ENCODE measurements at regions not wholly inside any gene's neighbourhood (a gene's known extent, or its start where the extent isn't known, plus 50 kb on each side); places are given as distances from the start of the nearest gene placed in this dataset.
"Not testable (repeated sequence)": the region's sequence is repeated elsewhere in the genome, so short reads cannot be mapped to it uniquely, and the experiment has no call there.

DNA sequence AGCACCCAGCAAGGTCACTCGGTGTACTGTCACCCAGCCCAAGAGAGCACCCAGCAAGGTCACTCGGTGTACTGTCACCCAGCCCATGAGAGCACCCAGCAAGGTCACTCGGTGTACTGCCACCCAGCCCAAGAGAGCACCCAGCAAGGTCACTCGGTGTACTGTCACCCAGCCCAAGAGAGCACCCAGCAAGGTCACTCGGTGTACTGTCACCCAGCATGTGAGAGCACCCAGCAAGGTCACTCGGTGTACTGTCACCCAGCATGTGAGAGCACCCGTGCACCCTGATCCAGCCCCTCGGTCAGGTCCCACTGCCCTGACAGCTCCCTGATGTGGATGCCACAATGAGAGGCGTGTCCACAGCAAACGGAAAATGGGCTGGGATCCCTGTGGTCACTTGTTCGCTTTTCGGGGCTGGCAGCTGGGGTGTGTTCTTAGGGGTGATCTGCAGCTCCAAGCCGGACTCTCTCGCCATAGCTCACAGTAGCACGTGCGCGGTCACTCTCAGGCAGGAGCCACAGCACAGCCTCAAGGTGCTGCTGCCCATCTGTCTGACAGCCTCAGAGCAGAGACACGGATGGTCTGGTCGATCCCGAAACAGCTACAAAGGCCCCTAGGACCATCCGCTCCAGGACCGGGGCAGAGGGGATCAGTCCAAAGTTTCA lies 324.9 kb downstream of the ADGRD1 start:
- in situ Hi-C loops (cut with HindIII; ENCODE audit: low pct_unique_long_range_greater_than_20kb, low sequenced_read_pairs); DNase-seq (ENCODE audit: low read depth, low spot score): not testable (repeated sequence)

DNA sequence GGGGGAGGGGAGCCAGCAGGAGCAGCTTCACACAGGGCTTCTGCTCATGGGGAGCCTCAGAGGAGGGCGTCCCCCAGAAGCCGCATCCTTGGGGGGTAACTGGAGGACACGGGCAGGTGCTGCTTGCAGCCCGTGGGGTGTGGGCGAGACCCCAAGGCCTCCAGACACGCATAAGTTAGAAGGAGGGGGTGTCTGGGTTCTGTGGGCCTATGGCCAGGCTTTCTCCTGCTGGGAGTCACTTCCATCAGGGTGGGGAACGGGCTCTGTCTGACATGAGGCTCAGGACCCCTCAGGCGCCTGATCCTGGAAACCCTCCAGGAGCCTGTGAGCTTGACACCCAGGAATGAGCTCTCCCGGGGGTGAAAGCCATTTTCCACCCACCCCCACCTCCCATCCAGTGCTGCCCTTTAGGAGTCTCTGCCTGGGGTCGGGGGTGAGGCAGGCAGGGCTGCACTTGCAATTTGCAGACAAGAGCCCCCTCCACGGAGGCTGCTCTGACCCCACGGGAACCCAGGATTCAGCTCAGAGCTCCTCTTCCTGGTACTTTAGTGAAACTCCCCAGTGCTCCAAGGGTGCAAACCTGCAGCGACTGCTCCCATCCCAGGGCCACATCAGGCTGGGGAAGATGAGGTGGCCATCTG lies 325.7 kb downstream of the ADGRD1 start:
- in situ Hi-C loops (cut with HindIII; ENCODE audit: low pct_unique_long_range_greater_than_20kb, low sequenced_read_pairs), result no loop called here

DNA sequence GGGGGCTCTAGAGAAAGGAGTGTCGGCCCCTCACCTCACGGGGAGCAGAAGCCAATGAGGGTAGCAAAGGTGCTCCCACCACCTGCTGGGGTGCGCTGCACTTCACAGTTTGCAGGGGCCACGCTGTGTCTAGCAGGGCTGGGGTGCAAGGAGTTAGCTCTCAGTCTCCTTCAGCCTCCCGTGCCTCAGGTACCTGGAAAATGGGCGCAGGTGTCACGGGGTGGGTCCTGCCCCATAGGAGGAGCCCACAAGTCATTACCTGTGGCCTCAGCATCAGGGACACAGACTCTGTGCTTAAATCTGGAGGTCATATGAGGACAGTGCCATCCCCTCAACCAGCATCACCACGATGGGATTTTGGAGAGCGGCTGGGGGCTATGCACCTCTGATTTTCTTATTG lies 326.7 kb downstream of the ADGRD1 start:
- no peak for DNase-seq (ENCODE audit: low read depth, low spot score)
- in situ Hi-C loops (cut with HindIII; ENCODE audit: low pct_unique_long_range_greater_than_20kb, low sequenced_read_pairs), result no loop called here

More for the DNA sequence above, 325.7 kb downstream of the ADGRD1 start:
- DNase-seq (ENCODE audit: low read depth, low spot score), result no peak

DNA sequence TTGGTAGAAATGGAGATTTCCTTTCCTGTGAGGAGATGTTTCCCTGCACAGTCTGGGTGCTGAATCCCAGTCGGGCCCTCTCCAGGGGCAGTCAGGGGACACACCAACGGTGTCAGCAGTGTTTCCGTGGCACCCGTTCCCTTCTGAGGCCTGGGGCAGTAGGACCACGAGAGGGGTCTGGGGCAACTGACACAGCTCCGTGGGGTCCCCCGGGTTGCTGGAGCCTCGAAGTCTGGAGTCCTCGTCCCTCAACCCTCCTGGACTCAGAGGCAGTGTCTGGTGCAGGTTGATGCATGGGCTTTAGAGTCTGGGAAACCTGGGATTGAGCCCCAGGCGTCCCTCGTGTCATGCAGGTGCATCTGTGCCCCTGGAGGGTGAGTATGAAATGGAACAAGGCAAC lies 327.3 kb downstream of the ADGRD1 start:
- in situ Hi-C loops (cut with HindIII; ENCODE audit: low pct_unique_long_range_greater_than_20kb, low sequenced_read_pairs), result no loop called here

DNA sequence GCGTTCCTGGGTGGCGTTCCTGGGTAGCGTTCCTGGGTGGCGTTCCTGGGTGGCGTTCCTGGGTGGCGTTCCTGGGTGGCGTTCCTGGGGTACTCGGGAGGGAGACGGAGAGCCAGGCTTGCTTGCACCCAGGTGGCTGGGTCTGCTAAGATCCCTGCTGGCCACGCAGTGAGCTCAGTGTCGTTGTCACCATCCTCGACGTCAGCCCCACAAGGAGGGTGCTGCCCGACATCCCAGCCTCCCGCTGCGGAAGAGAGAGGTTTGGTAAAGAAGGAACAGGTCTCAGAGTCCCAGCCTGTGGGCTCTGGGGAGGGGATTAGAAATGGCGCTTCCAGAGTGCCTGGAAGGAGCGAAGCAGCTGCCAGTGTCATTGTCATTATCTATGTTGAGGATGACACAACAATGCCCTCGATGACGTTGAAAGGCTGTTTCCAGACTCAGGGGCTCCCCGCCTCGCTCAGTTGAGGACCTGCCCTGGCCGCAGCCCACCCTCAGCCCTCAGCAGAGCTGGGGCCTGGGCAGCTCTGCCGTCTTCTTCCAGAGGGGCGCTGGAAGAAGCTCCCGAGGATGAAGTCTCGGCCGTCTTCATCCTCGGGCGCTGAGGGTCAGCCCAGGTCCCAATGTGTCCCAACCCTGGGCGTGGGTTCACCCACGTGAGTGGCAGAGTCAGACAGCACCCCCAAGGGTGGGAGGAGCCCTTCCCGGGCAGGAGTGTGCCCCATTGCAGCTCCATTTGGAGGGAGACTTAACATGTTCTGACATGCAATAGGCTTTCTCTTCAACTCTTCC lies 328.8 kb downstream of the ADGRD1 start:
- in situ Hi-C loops (cut with HindIII; ENCODE audit: low pct_unique_long_range_greater_than_20kb, low sequenced_read_pairs), result no loop called here
- no peak for DNase-seq (ENCODE audit: low read depth, low spot score)

More for the DNA sequence above, 327.3 kb downstream of the ADGRD1 start:
- DNase-seq (ENCODE audit: low read depth, low spot score), result no peak

DNA sequence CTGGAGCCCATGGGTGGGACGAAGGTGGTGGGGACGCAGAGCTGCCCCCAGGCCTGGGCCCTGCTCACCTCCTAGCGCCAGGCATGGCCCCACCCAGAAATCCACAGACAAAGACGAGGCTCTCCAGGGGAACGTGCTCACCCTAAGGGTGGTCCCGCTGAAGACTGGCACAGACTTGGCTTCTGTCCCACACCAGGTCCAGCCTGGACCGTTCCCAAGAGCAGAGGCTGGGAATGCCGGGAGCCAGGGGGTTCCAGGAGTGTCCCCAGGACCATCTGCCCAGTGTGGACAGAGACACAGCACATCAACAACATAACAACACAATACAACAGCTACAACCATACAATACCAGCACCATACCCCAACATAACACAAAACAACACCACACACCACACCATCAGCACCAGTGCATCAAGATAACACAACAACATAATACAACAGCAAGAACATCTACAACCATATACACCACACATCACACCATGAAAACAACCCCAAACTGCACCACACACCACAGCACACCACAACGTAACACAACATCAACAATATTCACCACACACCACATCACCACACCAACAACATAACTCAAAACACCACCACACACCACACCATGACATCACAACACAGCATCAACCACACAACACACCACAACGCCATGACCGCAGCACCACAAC lies 329.6 kb downstream of the ADGRD1 start:
- no peak for DNase-seq (ENCODE audit: low read depth, low spot score)
- in situ Hi-C loops (cut with HindIII; ENCODE audit: low pct_unique_long_range_greater_than_20kb, low sequenced_read_pairs), result no loop called here

DNA sequence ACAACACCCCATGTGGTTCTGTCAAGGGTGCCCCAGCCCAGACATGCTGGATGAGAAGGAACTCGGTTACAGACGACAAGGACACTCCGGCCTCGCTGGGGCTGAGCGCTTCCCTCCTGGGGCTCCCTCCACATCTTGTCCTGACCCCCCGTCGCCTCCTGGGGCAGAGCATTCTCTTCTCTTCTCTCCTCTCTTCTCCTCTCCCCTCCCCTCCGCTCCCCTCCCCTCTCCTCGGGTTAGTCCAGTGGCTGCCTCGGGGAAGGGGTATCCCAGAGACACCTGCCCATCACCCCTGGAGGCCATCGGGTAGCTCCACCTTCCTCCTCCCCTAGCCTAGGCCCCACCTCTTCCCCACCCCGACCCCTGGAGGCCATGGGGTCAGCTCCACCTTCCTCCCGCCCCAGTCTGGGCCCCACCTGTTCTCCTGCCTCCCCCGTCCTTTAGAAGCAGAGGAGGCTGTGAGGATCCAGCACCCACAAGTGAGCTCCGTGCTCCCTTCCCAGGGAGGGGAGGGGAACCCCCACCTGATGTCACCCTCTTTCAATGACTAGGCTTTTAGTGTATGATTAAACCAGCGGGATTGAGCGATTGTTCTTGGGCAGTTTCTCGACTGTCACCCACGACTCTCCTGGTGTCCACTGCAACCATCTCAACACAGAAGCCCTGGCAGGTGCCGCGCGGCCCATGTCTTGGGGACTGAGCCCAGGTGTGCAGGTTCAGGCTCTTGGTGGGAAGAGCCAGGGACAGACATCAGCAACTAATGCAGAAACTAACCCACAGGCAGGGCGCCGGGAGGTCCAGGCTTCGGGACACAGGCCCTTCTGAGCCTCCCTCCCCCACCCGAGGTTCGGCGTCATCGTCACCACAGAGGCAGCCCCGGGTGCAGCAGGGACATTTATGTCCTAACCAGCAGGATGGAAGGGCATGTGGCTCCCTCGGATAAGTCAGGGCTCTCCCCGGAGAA lies 330.4 kb downstream of the ADGRD1 start:
- DNase-seq (ENCODE audit: low read depth, low spot score); in situ Hi-C loops (cut with HindIII; ENCODE audit: low pct_unique_long_range_greater_than_20kb, low sequenced_read_pairs): not testable (repeated sequence)

DNA sequence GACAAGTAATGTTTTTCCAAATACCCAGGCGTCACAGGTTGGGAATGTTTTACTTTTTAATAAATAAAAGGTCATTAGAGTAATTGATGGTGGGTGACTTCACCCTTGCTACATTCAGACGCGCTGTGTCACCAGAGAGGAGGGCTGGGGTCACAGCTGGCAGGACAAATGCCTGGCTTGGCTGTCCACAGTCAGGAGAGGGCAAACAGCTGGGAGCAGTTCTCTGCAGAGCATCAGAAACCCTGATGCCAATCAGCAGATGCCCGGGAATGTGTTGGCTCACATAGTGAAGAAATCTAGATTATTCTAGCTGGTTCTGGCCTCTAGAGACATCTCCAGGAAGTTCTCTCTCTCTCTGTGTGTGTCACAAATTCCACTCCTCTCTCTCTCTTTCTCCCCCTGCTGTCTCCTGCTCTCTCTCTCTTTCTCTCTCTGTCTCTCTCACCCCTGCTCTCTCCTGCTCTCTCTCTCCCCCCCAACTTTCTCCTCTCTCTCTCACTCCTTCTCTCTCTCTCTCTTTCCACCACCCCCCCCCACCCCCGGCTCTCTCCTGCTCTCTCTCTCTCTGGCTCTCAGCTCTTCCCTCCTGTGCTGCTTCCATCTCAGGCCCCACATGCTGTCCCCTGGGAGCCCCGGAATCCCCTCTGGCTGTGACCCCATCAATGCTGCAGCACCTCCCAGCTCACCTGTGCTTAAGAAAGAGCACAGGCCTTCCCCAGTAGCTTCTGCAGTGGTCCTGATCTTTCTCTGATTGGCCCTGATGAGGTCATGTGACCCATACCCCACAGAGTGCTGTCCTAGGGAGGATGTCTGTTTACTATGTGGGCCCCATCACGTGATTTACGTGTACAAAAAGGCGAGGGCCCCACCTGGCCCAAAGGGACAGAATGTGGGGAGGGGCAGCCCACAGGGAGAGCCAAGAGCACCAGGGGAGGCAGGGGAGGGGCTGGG lies 331.5 kb downstream of the ADGRD1 start:
- DNase-seq (ENCODE audit: low read depth, low spot score); in situ Hi-C loops (cut with HindIII; ENCODE audit: low pct_unique_long_range_greater_than_20kb, low sequenced_read_pairs): not testable (repeated sequence)

DNA sequence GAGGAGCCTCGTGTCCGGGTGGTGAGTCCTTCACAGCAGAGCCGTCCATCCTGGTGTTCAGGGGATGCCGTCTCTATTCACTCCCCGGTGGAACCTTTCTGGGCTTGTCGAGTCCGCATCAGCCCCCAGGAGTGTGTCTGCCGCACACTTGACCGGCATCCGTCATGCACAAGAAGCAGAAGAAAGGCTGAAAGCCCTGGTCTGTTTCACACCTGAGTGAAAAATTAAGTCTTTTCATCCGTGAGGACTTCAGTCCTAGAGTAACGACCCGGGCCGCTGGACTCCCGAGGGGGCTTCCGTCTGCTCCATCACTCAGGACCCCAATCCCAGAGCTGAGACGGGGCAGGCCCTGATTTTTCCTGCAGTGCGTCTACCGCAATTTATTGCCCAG lies 332.2 kb downstream of the ADGRD1 start:
- in situ Hi-C loops (cut with HindIII; ENCODE audit: low pct_unique_long_range_greater_than_20kb, low sequenced_read_pairs); DNase-seq (ENCODE audit: low read depth, low spot score): not testable (repeated sequence)

DNA sequence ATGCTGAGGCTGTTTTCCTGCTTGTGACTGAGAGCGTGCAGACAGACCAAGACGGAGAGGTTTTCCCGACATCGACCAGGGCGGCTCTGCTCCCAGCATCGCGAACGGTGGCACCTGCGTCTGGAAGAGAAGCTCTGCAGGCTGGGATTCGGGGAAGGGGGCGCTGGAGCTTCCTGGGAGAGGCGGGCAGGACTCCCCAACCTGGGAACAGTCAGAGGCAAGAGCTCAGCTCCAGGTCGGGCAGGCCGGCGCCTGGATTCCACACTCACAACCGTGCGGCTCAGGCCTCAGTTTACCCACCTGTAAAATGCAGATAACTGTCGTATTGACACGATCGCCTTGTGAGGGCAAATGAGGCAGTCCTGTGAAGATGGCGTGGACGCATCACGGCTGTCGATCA lies 332.6 kb downstream of the ADGRD1 start:
- in situ Hi-C loops (cut with HindIII; ENCODE audit: low pct_unique_long_range_greater_than_20kb, low sequenced_read_pairs), result not testable (repeated sequence)

DNA sequence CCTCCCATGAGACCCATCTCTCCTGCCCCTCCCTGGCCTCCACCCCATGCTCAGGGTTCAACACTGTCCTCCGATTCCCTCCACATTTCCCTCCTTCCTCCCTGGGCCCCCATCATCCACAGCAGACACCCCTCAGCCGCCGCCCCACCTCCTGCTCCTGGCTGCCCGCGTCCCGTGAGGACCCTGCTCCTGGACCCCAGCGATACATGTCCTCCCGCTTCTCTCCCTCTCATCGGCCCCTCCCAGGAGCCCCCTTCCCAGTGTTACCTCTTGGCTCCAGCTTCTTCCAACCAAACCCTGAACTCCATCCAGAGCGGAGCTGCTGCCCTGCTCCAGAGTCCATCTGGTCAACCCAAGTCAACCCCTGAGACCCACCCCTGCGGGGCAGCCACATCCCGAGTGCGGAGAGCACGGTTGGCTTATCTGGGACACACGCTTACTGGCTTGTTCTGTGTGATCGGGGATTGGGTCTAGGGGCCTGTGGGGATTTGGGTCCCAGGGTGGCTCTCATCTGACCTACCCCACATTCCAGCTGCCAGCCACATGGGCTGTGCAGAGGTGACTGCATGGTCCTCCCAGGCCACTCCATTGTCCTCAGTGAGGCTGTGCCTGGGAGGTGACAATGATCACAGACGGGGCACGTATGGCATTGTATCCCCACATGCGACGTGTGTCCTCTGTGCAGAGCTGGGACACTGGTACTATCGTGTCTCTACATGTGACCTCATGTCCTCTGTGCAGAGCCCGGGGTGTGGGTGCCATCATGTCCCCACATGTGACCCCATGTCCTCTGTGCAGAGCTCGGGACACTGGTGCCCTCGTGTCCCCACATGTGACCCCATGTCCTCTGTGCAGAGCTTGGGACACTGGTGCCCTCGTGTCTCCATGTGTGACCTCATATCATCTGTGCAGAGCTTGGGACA lies 333.6 kb downstream of the ADGRD1 start:
- DNase-seq (ENCODE audit: low read depth, low spot score), result no peak
- in situ Hi-C loops (cut with HindIII; ENCODE audit: low pct_unique_long_range_greater_than_20kb, low sequenced_read_pairs), result no loop called here

More for the DNA sequence above, 332.6 kb downstream of the ADGRD1 start:
- not testable (repeated sequence) for DNase-seq (ENCODE audit: low read depth, low spot score)

DNA sequence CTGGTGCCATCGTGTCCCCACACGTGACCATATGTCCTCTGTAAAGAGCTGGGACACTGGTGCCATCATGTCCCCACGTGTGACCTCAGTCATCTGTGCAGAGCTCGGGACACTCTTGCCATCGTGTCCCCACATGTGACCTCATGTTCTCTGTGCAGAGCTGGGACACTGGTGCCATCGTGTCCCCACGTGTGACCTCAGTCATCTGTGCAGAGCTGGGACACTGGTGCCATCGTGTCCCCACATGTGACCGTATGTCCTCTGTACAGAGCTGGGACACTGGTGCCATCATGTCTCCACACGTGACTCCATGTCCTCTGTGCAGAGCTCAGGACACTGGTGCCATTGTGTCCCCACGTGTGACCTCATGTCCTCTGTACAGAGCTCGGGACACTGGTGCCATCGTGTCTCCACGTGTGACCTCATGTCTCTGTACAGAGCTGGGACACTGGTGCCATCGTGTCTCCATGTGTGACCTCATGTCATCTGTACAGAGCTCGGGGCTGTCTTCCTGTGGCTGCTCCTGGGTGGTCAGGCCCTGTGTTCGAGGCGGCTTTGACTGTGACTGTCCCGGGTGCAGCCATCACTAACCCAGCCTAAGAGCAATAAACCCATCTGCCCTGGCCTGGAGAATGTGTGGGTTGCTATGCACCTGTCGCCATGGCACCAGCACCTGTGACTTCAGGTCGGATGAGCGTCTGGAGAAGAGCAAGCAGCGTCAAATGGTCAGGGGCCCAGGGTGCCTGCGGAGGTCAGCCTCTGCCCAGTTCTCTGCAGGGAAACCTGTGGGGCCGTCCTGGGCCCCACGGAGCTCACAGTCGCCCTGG lies 334.4 kb downstream of the ADGRD1 start:
- in situ Hi-C loops (cut with HindIII; ENCODE audit: low pct_unique_long_range_greater_than_20kb, low sequenced_read_pairs), result no loop called here
- no peak for DNase-seq (ENCODE audit: low read depth, low spot score)

DNA sequence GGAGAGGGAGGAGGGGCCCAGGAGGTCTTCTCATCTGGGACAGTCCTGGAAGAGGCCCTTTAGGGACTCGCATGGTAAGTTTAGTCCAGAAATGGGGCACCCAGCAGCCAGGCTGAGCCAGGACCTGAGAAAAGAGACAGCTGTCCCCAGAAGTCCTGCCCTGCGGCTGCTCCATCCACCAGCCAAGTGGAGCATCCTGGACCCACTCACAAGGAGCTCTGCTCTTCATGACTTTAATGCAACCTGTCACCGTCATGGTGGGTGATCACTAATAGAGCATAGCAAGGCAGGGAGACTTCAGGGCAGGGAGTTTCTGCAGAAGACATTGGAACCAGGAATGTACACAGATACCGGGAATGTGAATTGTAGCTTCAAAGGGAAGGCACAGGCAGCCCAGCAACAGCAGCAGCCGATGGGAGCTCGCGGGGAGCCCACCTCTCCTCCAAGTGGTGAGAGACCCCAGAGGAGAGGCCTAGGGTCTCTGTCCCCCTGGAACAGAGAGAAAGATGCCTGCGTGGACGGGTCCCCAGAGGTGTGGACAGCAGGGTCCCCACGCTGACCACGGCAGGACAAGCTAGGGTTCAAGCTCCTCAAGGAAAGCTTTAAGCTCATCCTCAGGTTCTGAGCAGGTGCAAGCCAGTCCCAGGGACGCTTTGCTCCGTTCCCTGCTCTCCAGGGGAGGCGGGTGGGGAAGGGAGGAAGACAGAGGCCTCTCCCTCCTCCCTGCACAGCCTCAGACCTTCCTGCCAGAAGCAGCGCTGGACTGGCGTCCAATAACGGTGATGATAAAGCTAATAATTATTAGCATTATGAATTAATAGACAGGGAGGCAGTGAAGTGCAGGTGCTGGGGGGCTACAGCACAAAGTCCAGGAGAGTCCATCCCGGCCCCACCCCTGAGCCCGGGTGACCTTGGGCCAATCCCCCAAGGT lies 335.3 kb downstream of the ADGRD1 start:
- in situ Hi-C loops (cut with HindIII; ENCODE audit: low pct_unique_long_range_greater_than_20kb, low sequenced_read_pairs); DNase-seq (ENCODE audit: low read depth, low spot score): not testable (repeated sequence)

Data from SK-MEL-5 (cell line).